Right renal cortex interstitium (tissue), 3 donors: ENCODE measurements at regions not wholly inside any gene's neighbourhood (a gene's known extent, or its start where the extent isn't known, plus 50 kb on each side); places are given as distances from the start of the nearest gene placed in this dataset.
A peak's percentile ranks its signal among the peaks of the same experiment; 100 is the strongest.

Experiments
- DNase-seq, 3 donors: peaks; one replicate each; pipeline ENCODE4 v3.0.0-alpha.2; 2013; ENCODE audit warnings: low read depth in 3 of 3, low spot score in 2 of 3

- DNase-seq, result no peak
Measured at GRCh38 chr13:24074678-24075077, 85.8 kb upstream of the SPATA13 start.

GRCh38 chr13:24075137-24075975 is 85.2 kb upstream of the SPATA13 start:
- no peak for DNase-seq

- no peak for DNase-seq
Measured at GRCh38 chr13:24076109-24076508, 84.4 kb upstream of the SPATA13 start.

GRCh38 chr13:24076636-24077035 is 83.9 kb upstream of the SPATA13 start:
- no peak for DNase-seq

- no peak for DNase-seq
Measured at GRCh38 chr13:24080134-24080533, 80.4 kb upstream of the SPATA13 start.

- DNase-seq, result no peak
Measured at GRCh38 chr13:24081387-24081786, 79.1 kb upstream of the SPATA13 start.

- no peak for DNase-seq
Measured at GRCh38 chr13:24083141-24083540, 77.4 kb upstream of the SPATA13 start.

- peak in 1 of 3 donors; percentile 54 for DNase-seq
Measured at GRCh38 chr13:24083722-24084421, 76.6 kb upstream of the SPATA13 start.

GRCh38 chr13:24085662-24086061 is 74.9 kb upstream of the SPATA13 start:
- no peak for DNase-seq

- no peak for DNase-seq
Measured at GRCh38 chr13:24086642-24087041, 73.9 kb upstream of the SPATA13 start.

GRCh38 chr13:24087605-24088225 is 72.8 kb upstream of the SPATA13 start:
- no peak for DNase-seq

GRCh38 chr13:24090049-24090448 is 70.5 kb upstream of the SPATA13 start:
- no peak for DNase-seq

GRCh38 chr13:24091080-24091479 is 69.4 kb upstream of the SPATA13 start:
- DNase-seq, result no peak

- DNase-seq, result no peak
Measured at GRCh38 chr13:24092108-24092507, 68.4 kb upstream of the SPATA13 start.

GRCh38 chr13:24093047-24093446 is 67.5 kb upstream of the SPATA13 start:
- DNase-seq, result no peak

GRCh38 chr13:24096659-24097058 is 63.9 kb upstream of the SPATA13 start:
- DNase-seq, result no peak

- DNase-seq, result no peak
Measured at GRCh38 chr13:24097064-24097463, 63.5 kb upstream of the SPATA13 start.

- DNase-seq, result no peak
Measured at GRCh38 chr13:24097667-24098066, 62.9 kb upstream of the SPATA13 start.

GRCh38 chr13:24099490-24099889 is 61.0 kb upstream of the SPATA13 start:
- DNase-seq, result no peak

GRCh38 chr13:24100188-24100587 is 60.3 kb upstream of the SPATA13 start:
- DNase-seq, result no peak

- DNase-seq, result no peak
Measured at GRCh38 chr13:24103782-24104372, 56.6 kb upstream of the SPATA13 start.
